Keratinocyte (primary cell): ENCODE measurements at regions not wholly inside any gene's neighbourhood (a gene's known extent, or its start where the extent isn't known, plus 50 kb on each side); places are given as distances from the start of the nearest gene placed in this dataset.

ENCODE experiments used
- EZH2 ChIP-seq: IDR thresholded peaks from one replicate; pipeline ENCODE4 v1.6.1; 2012; ENCODE audit warnings: inconsistent platforms, mild to moderate bottlenecking, low read length, moderate library complexity
- TF ChIP-seq, protein P1 (sequence below), 3 experiments: IDR thresholded peaks in 1 of 3; conservative IDR thresholded peaks in 1 of 3; optimal IDR thresholded peaks in 1 of 3; 2 replicates in 2 of 3; 3 replicates in 1 of 3; pipeline versions ENCODE3 to v1.5.1; 2011; ENCODE audit warnings: low read length in 3 of 3, mild to moderate bottlenecking in 3 of 3, moderate library complexity in 2 of 3, control low read depth in 1 of 3, inconsistent platforms in 1 of 3; ENCODE audit not compliant: insufficient read depth in 2 of 3; ENCODE audit errors: extremely low read depth in 1 of 3

DNA sequence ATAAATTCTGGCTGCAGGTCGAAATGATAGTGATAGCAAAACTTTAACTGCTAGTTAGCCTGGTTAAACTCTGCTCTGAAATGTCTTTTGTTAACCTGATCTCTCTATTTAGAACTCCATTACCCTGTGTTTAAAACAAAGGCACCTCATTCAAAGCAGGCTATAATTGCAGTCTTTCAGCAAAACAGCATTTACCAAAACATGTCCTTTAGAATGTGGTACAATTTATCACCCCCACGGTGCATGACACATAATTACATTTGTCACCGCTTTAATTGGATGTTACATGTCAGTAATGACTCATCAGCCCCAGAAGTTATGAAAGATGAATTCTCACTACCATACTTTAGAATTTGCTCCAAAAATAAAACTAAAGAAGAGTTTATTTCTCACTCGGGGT, 295.4 kb downstream of the TOX3 start:
- TF ChIP-seq, protein P1, sequence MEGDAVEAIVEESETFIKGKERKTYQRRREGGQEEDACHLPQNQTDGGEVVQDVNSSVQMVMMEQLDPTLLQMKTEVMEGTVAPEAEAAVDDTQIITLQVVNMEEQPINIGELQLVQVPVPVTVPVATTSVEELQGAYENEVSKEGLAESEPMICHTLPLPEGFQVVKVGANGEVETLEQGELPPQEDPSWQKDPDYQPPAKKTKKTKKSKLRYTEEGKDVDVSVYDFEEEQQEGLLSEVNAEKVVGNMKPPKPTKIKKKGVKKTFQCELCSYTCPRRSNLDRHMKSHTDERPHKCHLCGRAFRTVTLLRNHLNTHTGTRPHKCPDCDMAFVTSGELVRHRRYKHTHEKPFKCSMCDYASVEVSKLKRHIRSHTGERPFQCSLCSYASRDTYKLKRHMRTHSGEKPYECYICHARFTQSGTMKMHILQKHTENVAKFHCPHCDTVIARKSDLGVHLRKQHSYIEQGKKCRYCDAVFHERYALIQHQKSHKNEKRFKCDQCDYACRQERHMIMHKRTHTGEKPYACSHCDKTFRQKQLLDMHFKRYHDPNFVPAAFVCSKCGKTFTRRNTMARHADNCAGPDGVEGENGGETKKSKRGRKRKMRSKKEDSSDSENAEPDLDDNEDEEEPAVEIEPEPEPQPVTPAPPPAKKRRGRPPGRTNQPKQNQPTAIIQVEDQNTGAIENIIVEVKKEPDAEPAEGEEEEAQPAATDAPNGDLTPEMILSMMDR (optimal IDR thresholded peaks at IDR 0.05 in 1 of 3, IDR thresholded peaks at IDR 0.05 in 1 of 3, conservative IDR thresholded peaks at IDR 0.05 in 1 of 3; ENCODE audit: extremely low read depth in 1 of 3, insufficient read depth in 2 of 3, low read length in 3 of 3): no peak
- no peak for TF ChIP-seq EZH2
